Psoas muscle (tissue), 7 donors: ENCODE measurements at regions not wholly inside any gene's neighbourhood (a gene's known extent, or its start where the extent isn't known, plus 50 kb on each side); places are given as distances from the start of the nearest gene placed in this dataset.

ENCODE experiments used
- ATAC-seq, 4 donors: fragments of 200-7000 bp; cut with Tn5 transposase; one replicate each; pipeline ENCODE4 v1.9.1; 2020; ENCODE audit warnings: moderate library complexity in 3 of 4, mild to moderate bottlenecking in 2 of 4
- DNase-seq, 2 donors: peaks; one replicate each; pipeline ENCODE4 v3.0.0-alpha.2; 2020
- H3K27ac ChIP-seq: fragments of 200-600 bp; one replicate; pipeline ENCODE4 v1.8.0; 2022
- H3K27me3 ChIP-seq, 3 donors: fragments of 200-600 bp in 1 of 3; one replicate each; pipeline versions ENCODE4 v1.6.1 to v1.8.0; 2013 to 2022; ENCODE audit warnings: low read length in 2 of 3, mild to moderate bottlenecking in 2 of 3, moderate library complexity in 1 of 3; ENCODE audit not compliant: insufficient read depth in 3 of 3
- H3K36me3 ChIP-seq, 2 donors: fragments of 200-600 bp in 1 of 2; one replicate each; pipeline versions ENCODE4 v1.6.1 to v1.8.0; 2013 to 2022; ENCODE audit warnings: low read depth in 1 of 2, mild to moderate bottlenecking in 1 of 2, moderate library complexity in 1 of 2; ENCODE audit not compliant: insufficient read depth in 1 of 2
- H3K4me1 ChIP-seq: fragments of 200-600 bp; one replicate; pipeline ENCODE4 v1.8.0; 2022
- H3K4me3 ChIP-seq: fragments of 200-600 bp; one replicate; pipeline ENCODE4 v1.8.0; 2022; ENCODE audit warnings: mild to moderate bottlenecking
- H3K9me3 ChIP-seq: fragments of 200-600 bp; one replicate; pipeline ENCODE4 v1.8.0; 2022
- CTCF ChIP-seq: fragments of 200-600 bp; IDR thresholded peaks from one replicate; pipeline ENCODE4 v1.8.0; 2022; ENCODE audit warnings: antibody characterized with exemption
- WGBS, 3 donors: extraction: QIAGEN DNeasy Blood & Tissue Kit; methylation state at CpG; one replicate each; pipeline versions ENCODE4 v1.1.6 to v1.1.7; 2013; 5-methylcytosine and 5-hydroxymethylcytosine counted together
- intact Hi-C, 2 donors: fragments of 100-400 bp; cut with DNase I; formaldehyde crosslinking; loops; one replicate each; pipeline versions ENCODE4 v1.11.0 to v1.14.2; 2022
- donor health status: healthy with polysubstance abuse.
- donor health status: DM: no; HTN: no; CAD: no; lungs with moderate emphysema.
- donor health status: Bipolar disorder and iron deficiency.
- donor health status: healthy.
- donor health status: DM: yes; HTN: yes; CAD: no.
- donor health status: DM: no; HTN: no; CAD: no.
- donor health status: DM: yes; HTN: yes; CAD: no.

GRCh38 chr1:55400508-55400907 is 185.3 kb upstream of the USP24 start:
- intact Hi-C loops, result no loop called here
- no peak for ATAC-seq
- TF ChIP-seq CTCF, result no peak

GRCh38 chr1:55399346-55399745 is 184.2 kb upstream of the USP24 start:
- TF ChIP-seq CTCF, result no peak
- intact Hi-C loops, result no loop called here
- 62 to 65% (median 63%) methylated on average over 5 of the region's 5 CpGs for WGBS, 3 donors
- H3K4me3 ChIP-seq, result no peak overlapping the region
- no peaks in the 10 kb centered on the region for H3K36me3 ChIP-seq
- H3K27ac ChIP-seq, result no peak overlapping the region
- no peaks in the 10 kb centered on the region for H3K9me3 ChIP-seq
- H3K4me1 ChIP-seq, result no peaks in the 10 kb centered on the region
- DNase-seq, result no peak
- peaks cover 0 to 5% (median 0%) of the 10 kb centered on the region in 3 donors for H3K27me3 ChIP-seq
- ATAC-seq, result no peak

More at GRCh38 chr1:55400508-55400907, 185.3 kb upstream of the USP24 start:
- DNase-seq, result no peak
- Histone ChIP-seq H3K27ac (no peak overlapping the region), H3K9me3 (no peaks in the 10 kb centered on the region), H3K4me3 (no peak overlapping the region), H3K36me3 (no peaks in the 10 kb centered on the region), H3K4me1 (no peaks in the 10 kb centered on the region), H3K27me3 (peaks cover 0 to 5% (median 0%) of the 10 kb centered on the region in 3 donors)
- WGBS, 3 donors, result 38 to 55% (median 44%) methylated on average over 8 of the region's 8 CpGs

- ATAC-seq (no peak), DNase-seq (no peak)
- intact Hi-C loops, result no loop called here
- no peaks in the 10 kb centered on the region for H3K36me3 ChIP-seq
- no peaks in the 10 kb centered on the region for H3K9me3 ChIP-seq
- no peak overlapping the region for H3K4me3 ChIP-seq
- no peak for TF ChIP-seq CTCF
- WGBS, 3 donors, result 88 to 89% (median 89%) methylated on average over 5 of the region's 5 CpGs
- H3K27me3 ChIP-seq, result no peaks in the 10 kb centered on the region
- H3K27ac ChIP-seq, result no peak overlapping the region
- no peaks in the 10 kb centered on the region for H3K4me1 ChIP-seq
Measured at GRCh38 chr1:55396381-55396891, 181.3 kb upstream of the USP24 start.

GRCh38 chr1:55388960-55389359 is 173.8 kb upstream of the USP24 start:
- no peaks in the 10 kb centered on the region for H3K27me3 ChIP-seq
- TF ChIP-seq CTCF, result no peak
- intact Hi-C loops, result no loop called here
- no peak overlapping the region for H3K27ac ChIP-seq
- ATAC-seq, result no peak
- H3K4me3 ChIP-seq, result no peak overlapping the region
- H3K36me3 ChIP-seq, result no peaks in the 10 kb centered on the region
- H3K4me1 ChIP-seq, result no peaks in the 10 kb centered on the region
- DNase-seq, result no peak
- no peaks in the 10 kb centered on the region for H3K9me3 ChIP-seq

GRCh38 chr1:55387145-55387544 is 172.0 kb upstream of the USP24 start:
- DNase-seq (no peak), ATAC-seq (no peak)
- no peak for TF ChIP-seq CTCF
- no peaks in the 10 kb centered on the region for H3K4me1 ChIP-seq
- H3K27ac ChIP-seq, result no peak overlapping the region
- no peaks in the 10 kb centered on the region for H3K36me3 ChIP-seq
- WGBS, 3 donors, result 72 to 98% (median 74%) methylated on average over 2 of the region's 2 CpGs
- no peak overlapping the region for H3K4me3 ChIP-seq
- intact Hi-C loops, result no loop called here
- no peaks in the 10 kb centered on the region for H3K27me3 ChIP-seq
- H3K9me3 ChIP-seq, result no peaks in the 10 kb centered on the region
